NCI-H345 treated with DMSO at 0.1 percent for 48 hours (cell line): ENCODE measurements at regions not wholly inside any gene's neighbourhood (a gene's known extent, or its start where the extent isn't known, plus 50 kb on each side); places are given as distances from the start of the nearest gene placed in this dataset.
"Not testable (repeated sequence)": the region's sequence is repeated elsewhere in the genome, so short reads cannot be mapped to it uniquely, and the experiment has no call there.

Experiments
- DNase-seq: peaks from one replicate; lab custom pipeline; 2025; ENCODE audit not compliant: unreplicated experiment; lab: John Stamatoyannopoulos, UW

DNA sequence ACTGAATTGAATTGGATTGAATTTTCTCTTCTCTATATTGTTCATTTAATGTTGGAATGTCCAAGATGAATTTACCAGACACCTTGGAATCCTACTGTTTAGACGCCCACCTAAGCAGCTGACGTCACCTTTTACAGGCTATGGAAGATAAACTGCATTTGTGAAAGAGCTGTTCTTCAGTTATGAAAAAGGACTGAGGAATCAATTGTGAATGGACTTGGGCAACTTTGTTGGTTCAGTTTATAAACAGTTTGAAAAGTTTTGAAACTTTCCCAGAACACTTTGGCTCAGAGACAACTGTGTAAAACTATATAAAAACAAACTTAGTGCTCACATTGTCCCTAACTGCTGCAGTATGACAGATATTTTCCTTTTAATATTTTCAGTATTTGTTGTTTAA lies 590.8 kb upstream of the SPRY2 start:
- no peak for DNase-seq

- DNase-seq, result no peak
Observed at GRCh38 chr13:80931118-80931517, 590.2 kb upstream of the SPRY2 start.

- no peak for DNase-seq
Observed at GRCh38 chr13:80928241-80928640, 587.3 kb upstream of the SPRY2 start.

DNA sequence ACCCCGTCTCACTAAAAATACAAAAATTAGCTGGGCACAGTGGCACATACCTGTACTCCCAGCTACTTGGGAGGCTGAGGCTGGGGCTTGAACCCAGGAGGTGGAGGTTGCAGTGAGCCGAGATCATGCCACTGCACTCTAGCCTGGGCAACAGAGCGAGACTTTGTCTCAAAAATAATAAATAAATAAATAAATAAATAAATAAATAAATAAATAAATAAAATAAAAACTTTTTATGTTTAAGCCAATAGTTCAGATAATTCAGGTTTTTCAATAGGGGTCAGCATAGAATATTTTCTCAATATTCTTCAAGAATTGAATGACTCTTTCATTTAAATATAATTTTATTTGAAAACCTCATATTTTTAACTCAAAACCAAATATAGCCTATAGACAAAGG lies 585.1 kb upstream of the SPRY2 start:
- DNase-seq, result not testable (repeated sequence)

- no peak for DNase-seq
Observed at GRCh38 chr13:80924596-80924995, 583.7 kb upstream of the SPRY2 start.

- no peak for DNase-seq
Observed at GRCh38 chr13:80923907-80924306, 583.0 kb upstream of the SPRY2 start.

DNA sequence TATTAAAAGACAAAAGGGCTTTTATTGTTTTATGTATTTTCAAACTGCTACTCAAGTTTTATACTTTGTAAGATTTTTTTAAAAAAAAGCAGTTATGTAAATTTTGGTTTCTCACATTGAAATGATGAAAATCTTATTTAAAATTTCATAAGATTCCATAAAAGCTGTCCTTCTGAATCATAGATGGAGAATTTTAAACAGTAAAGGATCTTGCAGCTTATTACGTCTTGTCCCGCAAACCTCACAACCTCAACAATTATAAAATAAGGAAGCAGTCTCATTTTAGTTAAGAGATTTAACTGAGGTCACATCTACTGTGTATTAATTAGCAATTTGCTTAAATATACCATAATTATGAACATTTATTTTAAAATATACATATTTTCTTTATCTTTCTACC lies 581.0 kb upstream of the SPRY2 start:
- DNase-seq, result no peak

DNA sequence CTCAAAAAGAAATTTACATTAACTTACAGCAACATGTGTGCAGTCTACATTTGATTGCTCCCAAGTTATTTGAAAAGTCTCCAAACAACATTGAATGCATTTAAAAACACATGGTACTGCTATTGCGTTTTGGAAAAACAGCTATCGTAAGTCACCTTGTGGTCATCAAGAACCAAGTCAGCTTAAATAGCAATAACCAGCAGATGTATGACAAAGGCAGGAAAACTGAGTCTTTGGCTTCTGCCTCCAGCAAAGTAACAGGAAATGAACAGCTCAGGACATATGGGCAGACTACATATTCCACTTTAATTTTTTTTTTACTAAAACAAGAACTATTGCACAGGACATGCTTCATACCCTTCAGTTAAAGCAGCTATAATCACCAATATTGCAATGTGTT lies 580.6 kb upstream of the SPRY2 start:
- DNase-seq, result no peak

DNA sequence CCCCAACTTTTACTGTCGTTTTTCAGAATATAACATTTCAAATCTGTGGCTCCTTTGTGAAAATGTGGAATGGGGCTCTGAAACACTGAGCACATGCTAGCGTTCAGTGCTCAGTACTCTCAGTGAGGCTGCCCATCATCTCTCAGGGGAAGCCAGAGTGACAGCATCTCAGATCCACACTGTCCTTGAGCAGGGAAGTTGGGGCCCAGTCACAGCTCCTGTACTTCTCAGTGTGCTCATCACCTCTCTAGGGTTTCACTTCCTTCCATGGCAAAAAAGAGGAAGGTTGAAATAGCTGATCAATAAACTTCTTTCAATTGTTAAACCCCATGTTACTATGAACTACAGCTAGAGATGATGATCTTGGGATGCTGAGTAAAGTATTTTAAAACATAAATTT lies 565.9 kb upstream of the SPRY2 start:
- no peak for DNase-seq

GRCh38 chr13:80904386-80904785 lies 563.5 kb upstream of the SPRY2 start:
- no peak for DNase-seq

DNA sequence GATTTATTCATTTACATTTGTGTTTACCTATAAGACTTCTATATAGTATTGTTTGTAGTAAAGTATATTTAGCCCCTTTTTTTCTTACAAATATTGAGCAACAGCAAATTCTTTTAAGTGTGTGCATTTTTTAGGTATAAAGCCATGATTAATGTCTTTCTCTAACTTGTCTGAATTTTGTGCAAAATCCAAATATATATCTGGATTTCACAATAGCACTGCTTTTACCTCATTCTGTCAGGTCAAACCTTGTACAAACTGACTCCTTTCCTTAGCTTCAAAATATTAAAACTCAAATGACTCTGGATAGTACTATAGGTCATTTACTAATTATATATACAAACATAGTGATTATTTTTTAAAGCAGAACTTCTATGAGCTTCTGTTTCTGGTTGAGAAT lies 563.0 kb upstream of the SPRY2 start:
- no peak for DNase-seq

DNA sequence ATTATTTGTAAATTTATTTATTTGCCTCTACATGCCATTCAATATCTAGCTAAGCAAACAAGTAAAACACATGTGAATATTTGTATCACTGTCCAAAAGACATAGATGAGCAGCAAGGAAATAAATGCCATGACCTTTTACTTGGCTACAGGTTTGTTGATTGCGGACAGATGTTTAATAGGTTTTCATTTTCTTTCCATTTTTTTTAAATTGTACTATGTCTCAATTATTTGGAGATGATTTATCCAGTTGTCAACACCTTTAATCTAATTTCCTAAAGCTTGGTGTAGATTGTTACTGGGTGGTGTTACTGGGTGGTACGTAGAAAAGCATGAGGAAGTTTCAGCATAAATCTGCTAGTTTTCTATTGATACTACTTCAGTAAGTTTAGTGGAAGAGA lies 560.6 kb upstream of the SPRY2 start:
- no peak for DNase-seq

GRCh38 chr13:80901111-80901510 lies 560.2 kb upstream of the SPRY2 start:
- no peak for DNase-seq

GRCh38 chr13:80900561-80900960 lies 559.6 kb upstream of the SPRY2 start:
- no peak for DNase-seq

DNA sequence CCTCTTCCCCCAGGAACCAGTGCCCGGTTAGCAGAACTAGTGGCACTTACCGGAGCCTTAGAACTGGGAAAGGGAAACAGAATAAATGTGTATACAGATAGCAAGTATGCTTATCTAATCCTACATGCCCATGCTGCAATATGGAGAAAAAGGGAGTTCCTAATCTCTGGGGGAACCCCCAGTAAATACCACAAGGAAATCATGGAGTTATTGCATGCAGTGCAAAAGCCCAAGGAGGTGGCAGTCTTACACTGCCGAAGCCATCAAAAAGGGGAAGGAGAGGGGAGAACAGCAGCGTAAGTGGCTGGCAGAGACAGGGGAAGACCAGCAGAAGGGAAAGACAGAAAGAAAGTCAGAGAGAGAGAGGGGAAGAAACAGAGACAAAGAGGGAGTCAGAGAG lies 556.7 kb upstream of the SPRY2 start:
- not testable (repeated sequence) for DNase-seq

DNA sequence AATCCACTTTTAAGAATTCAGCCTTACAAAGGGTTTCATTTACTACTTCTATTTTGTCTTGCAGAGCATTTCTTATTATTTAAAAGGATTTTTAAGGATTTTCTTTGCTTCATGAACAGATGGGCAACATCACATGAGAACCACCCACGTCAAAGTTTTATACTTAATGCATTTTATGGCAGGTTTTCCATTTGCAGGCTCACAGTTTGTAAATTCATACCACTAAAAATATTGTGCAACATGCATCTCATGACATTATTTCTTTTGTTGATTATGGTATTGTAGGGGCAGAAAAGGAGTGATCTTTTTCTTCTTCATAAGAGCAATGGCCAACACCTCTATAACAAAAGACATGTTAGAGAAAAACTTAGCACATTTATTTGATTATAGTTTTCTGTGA lies 554.0 kb upstream of the SPRY2 start:
- no peak for DNase-seq

DNA sequence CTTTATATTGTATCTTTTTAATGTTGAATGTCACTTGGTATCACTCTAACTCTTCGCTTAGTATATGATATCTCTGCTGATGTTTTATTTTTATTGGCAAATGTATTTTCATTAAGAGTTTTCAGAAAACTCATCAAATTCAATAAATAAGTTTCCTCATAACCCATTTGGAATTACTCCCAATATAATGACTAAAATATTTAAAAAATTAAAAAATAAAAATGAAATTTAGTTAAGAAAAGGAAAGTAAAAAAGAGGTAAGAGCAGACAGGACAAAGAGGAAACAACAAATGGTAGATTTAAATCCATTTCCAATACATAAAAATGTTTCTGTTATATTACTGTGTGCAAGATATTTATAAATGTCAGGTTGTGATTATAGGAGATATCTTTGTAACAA lies 548.9 kb upstream of the SPRY2 start:
- no peak for DNase-seq

GRCh38 chr13:80888390-80888789 lies 547.5 kb upstream of the SPRY2 start:
- DNase-seq, result no peak

- DNase-seq, result no peak
Observed at GRCh38 chr13:80884056-80884785, 543.3 kb upstream of the SPRY2 start.

- no peak for DNase-seq
Observed at GRCh38 chr13:80883545-80883944, 542.6 kb upstream of the SPRY2 start.

DNA sequence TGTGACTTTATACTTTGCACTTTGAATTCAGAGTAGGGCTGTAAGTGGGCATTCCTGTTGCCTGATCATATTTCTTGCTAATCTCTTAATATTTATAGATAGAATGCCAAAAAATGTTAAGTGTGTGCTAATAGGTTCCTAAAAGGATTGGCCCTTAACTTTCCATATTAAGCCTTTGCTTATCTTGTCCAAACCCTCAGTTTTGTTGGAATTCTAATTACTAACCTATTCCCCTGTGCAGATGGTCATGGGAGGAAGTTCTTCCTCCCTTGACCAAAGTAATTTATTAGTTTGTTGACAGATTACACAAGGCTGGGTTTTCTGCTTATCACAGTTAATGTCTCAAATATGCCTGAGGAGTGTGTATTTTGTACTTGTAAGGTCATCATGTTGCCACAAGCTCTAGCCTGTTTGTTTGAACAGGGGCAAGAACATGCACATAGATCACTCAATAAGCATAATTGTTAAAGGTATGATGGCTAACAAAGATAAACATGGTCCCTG lies 541.1 kb upstream of the SPRY2 start:
- no peak for DNase-seq

DNA sequence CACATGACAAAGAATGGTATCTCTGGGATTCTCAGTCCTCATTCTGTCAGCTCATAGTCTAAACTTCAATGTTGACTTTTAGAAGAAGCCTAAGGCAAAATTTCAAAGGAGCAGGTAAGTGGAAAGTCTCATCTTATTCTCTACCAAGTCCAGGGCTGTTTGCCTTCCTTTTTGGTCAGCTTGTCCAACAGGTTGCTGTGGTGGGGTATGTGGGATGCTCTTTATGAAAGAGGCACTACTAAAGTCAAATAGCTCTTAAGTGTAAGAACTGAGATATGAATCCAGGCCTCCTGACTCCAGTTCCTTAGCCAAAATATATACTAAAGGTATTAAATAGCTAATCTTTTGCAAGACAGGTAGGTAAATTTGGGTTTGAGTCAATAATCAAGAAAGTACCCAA lies 540.6 kb upstream of the SPRY2 start:
- DNase-seq, result no peak

- DNase-seq, result no peak
Observed at GRCh38 chr13:80881034-80881433, 540.1 kb upstream of the SPRY2 start.
